Panc1 (cell line): ENCODE measurements at regions not wholly inside any gene's neighbourhood (a gene's known extent, or its start where the extent isn't known, plus 50 kb on each side); places are given as distances from the start of the nearest gene placed in this dataset.

Experiments
- ATAC-seq: fragments of 200-7000 bp; cut with Tn5 transposase; 2 replicates; pipeline ENCODE4 v1.9.1; 2020; ENCODE audit warnings: mild to moderate bottlenecking, moderate library complexity
- BruUV-seq: library from RNA; stranded (reverse); fragments of 400-500 nt; replicated peaks from 2 replicates; lab custom pipeline; 2021; lab: Mats Ljungman, UMichigan
- CTCF ChIA-PET: fragments of 300-600 bp; sonication (Branson Sonifier 250); formaldehyde crosslinking; loops from one replicate; lab custom pipeline; 2022; ENCODE audit warnings: antibody characterized with exemption; lab: Charles Lee
- POLR2A ChIA-PET: fragments of 300-600 bp; sonication (Branson Sonifier 250); formaldehyde crosslinking; loops from one replicate; lab custom pipeline; 2022; ENCODE audit warnings: antibody characterized with exemption; lab: Charles Lee
- DNase-seq: peaks from one replicate; pipeline ENCODE4 v3.0.0-alpha.2; 2010; ENCODE audit warnings: low read depth, low spot score
- H3K27ac ChIP-seq: 2 replicates; pipeline ENCODE4 v1.5.1; 2011; ENCODE audit warnings: mild to moderate bottlenecking, low read length, inconsistent platforms
- H3K27me3 ChIP-seq: fragments of 200-500 bp; sonication (Bioruptor generic); 2 replicates; pipeline ENCODE4 v1.6.0; 2014; ENCODE audit warnings: low read length, inconsistent platforms; ENCODE audit not compliant: control insufficient read depth, insufficient read depth
- H3K36me3 ChIP-seq: fragments of 200-500 bp; sonication (Bioruptor generic); 2 replicates; pipeline ENCODE4 v1.5.1; 2014; ENCODE audit warnings: inconsistent platforms, mild to moderate bottlenecking, low read length, moderate library complexity; ENCODE audit not compliant: control insufficient read depth, insufficient read depth
- H3K4me1 ChIP-seq: 2 replicates; pipeline ENCODE4 v1.5.1; 2011; ENCODE audit warnings: inconsistent platforms, mild to moderate bottlenecking, low read length, moderate library complexity; ENCODE audit not compliant: control insufficient read depth, insufficient read depth
- H3K4me3 ChIP-seq, 2 experiments: 2 replicates each; pipeline ENCODE4 v1.5.1; 2011 to 2012; ENCODE audit warnings: low read depth in 2 of 2, low read length in 2 of 2, mild to moderate bottlenecking in 2 of 2, inconsistent platforms in 1 of 2, moderate library complexity in 1 of 2
- H3K9me3 ChIP-seq: fragments of 200-500 bp; sonication (Bioruptor generic); 2 replicates; pipeline ENCODE4 v1.5.1; 2014; ENCODE audit warnings: low read depth, mild to moderate bottlenecking, inconsistent platforms, low read length, moderate library complexity; ENCODE audit not compliant: control insufficient read depth, insufficient read depth
- CTCF ChIP-seq: fragments of 450-650 bp; IDR thresholded peaks from 2 replicates; pipeline ENCODE4 v1.5.1; 2017; ENCODE audit warnings: mild to moderate bottlenecking
- POLR2AphosphoS5 ChIP-seq: IDR thresholded peaks from 2 replicates; pipeline ENCODE4 v1.6.1; 2012; ENCODE audit warnings: mild to moderate bottlenecking, low read depth, low read length, moderate library complexity
- REST ChIP-seq, 2 experiments: IDR thresholded peaks; 2 replicates each; pipeline ENCODE4 v1.6.1; 2011 to 2012; ENCODE audit warnings: low read depth in 2 of 2, control low read depth in 1 of 2, low read length in 1 of 2, mild to moderate bottlenecking in 1 of 2, moderate library complexity in 1 of 2; ENCODE audit not compliant: insufficient read depth in 1 of 2
- SIN3A ChIP-seq: IDR thresholded peaks from 2 replicates; pipeline ENCODE4 v1.6.1; 2012; ENCODE audit warnings: low read depth, mild to moderate bottlenecking, low read length, moderate library complexity, borderline replicate concordance; ENCODE audit not compliant: insufficient read depth
- TCF7L2 ChIP-seq: IDR thresholded peaks from 2 replicates; pipeline ENCODE4 v1.6.1; 2011; ENCODE audit warnings: mild to moderate bottlenecking, low read depth, low read length, inconsistent platforms
- in situ Hi-C: cut with HindIII; loops from 2 replicates; pipeline ENCODE4 v1.10.0; 2016; ENCODE audit warnings: low sequenced_read_pairs, low pct_unique_long_range_greater_than_20kb
- intact Hi-C: fragments of 100-400 bp; cut with micrococcal nuclease; formaldehyde crosslinking; loops from one replicate; pipeline ENCODE4 v1.10.0; 2022; ENCODE audit not compliant: unreplicated experiment

- DNase-seq (no peak), ATAC-seq (no peak)
- no peaks in the 10 kb centered on the region for H3K36me3 ChIP-seq
- H3K27ac ChIP-seq = no peak overlapping the region
- ChIA-PET CTCF (no interaction called here), POLR2A (no interaction called here)
- no peak overlapping the region for H3K4me3 ChIP-seq
- H3K4me1 ChIP-seq = no peaks in the 10 kb centered on the region
- no TSS peak for BruUV-seq
- in situ Hi-C loops (no loop called here), intact Hi-C loops (no loop called here)
- no peaks in the 10 kb centered on the region for H3K9me3 ChIP-seq
- TF ChIP-seq SIN3A = no peak
- TF ChIP-seq POLR2AphosphoS5 = no peak
- TF ChIP-seq REST (IDR thresholded peaks at IDR 0.05; ENCODE audit: insufficient read depth in 1 of 2, low read depth in 2 of 2, low read length in 1 of 2) = no peak
- no peak for TF ChIP-seq TCF7L2
- no peak for TF ChIP-seq CTCF
- no peaks in the 10 kb centered on the region for H3K27me3 ChIP-seq
These were observed 93.3 kb upstream of the ALKAL2 start for GRCh38 chr2:381181-381580.

GRCh38 chr2:380772-381171 lies 92.9 kb upstream of the ALKAL2 start:
- BruUV-seq = no TSS peak
- no peaks in the 10 kb centered on the region for H3K27me3 ChIP-seq
- no peaks in the 10 kb centered on the region for H3K4me1 ChIP-seq
- no peaks in the 10 kb centered on the region for H3K36me3 ChIP-seq
- intact Hi-C loops (no loop called here), in situ Hi-C loops (no loop called here)
- H3K9me3 ChIP-seq = no peaks in the 10 kb centered on the region
- ChIA-PET CTCF (no interaction called here), POLR2A (no interaction called here)
- no peak for ATAC-seq
- no peak for DNase-seq
- TF ChIP-seq POLR2AphosphoS5 (no peak), CTCF (no peak), REST (IDR thresholded peaks at IDR 0.05; ENCODE audit: insufficient read depth in 1 of 2, low read depth in 2 of 2, low read length in 1 of 2) (no peak), TCF7L2 (no peak), SIN3A (no peak)
- no peak overlapping the region for H3K4me3 ChIP-seq
- no peak overlapping the region for H3K27ac ChIP-seq
